GM23248 (cell line): ENCODE measurements at regions not wholly inside any gene's neighbourhood (a gene's known extent, or its start where the extent isn't known, plus 50 kb on each side); places are given as distances from the start of the nearest gene placed in this dataset.

Experiments used
- EZH2 ChIP-seq: fragments of 200-600 bp; sonication (generic); IDR thresholded peaks from 2 replicates; pipeline ENCODE4 v1.6.1; 2018; ENCODE audit warnings: antibody characterized with exemption, mild to moderate bottlenecking; ENCODE audit not compliant: insufficient read depth, poor library complexity, severe bottlenecking
- EZH2phosphoT487 ChIP-seq: fragments of 200-600 bp; sonication (generic); IDR thresholded peaks from 2 replicates; pipeline ENCODE4 v1.6.1; 2018; ENCODE audit warnings: antibody characterized with exemption, moderate library complexity, mild to moderate bottlenecking, low read depth; ENCODE audit not compliant: insufficient read depth

GRCh38 chr17:33434841-33435240 lies 141.7 kb upstream of the ASIC2 start:
- TF ChIP-seq EZH2 (no peak), EZH2phosphoT487 (no peak)
